Caki2 (cell line): ENCODE measurements at regions not wholly inside any gene's neighbourhood (a gene's known extent, or its start where the extent isn't known, plus 50 kb on each side); places are given as distances from the start of the nearest gene placed in this dataset.
"Not testable (repeated sequence)": the region's sequence is repeated elsewhere in the genome, so short reads cannot be mapped to it uniquely, and the experiment has no call there.

Experiments used
- DNase-seq: peaks from one replicate; pipeline ENCODE4 v3.0.0-alpha.2; 2015; ENCODE audit warnings: low read depth
- in situ Hi-C: cut with HindIII; loops from 2 replicates; pipeline ENCODE4 v1.10.0; 2016; ENCODE audit warnings: low sequenced_read_pairs, low pct_unique_long_range_greater_than_20kb, mixed read lengths

DNA sequence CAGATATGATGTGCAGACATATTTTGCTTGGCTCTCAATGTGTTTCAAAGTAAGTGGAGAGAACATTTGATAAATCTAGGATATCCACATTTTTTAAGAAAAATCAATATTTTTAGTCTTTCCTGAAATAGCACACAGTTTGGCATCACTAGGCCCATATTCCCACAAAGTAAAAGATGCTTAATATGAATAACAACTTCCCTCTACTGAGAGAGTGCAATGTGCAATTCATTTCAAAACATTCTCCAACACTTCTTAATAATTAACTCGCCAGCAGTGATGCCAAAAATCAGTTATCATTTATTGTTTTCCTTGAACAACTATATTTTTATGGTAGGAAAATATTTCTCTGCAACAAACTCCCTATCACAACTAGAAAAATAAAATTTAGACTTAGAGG is 800.2 kb upstream of the MBL2 start:
- no peak for DNase-seq
- in situ Hi-C loops, result no loop called here

DNA sequence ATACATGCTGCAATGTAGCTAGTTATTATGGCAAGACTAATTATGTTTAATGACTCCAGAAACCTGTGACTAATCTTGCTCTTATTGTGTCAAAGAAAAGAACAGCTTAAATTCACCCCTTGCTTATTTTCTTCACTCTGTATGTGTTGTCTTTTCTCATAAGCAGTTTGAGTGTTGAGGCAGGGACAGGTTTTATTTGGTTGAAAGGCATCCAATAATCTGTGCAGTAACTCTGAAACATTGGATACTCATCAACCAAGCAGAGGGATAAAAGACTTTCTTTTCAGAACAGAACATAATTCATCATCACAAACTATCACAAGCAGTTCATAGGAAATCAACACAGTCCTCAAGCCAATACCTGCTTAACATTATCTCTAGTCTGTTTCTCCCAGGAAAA is 797.6 kb upstream of the MBL2 start:
- no peak for DNase-seq
- in situ Hi-C loops, result no loop called here

DNA sequence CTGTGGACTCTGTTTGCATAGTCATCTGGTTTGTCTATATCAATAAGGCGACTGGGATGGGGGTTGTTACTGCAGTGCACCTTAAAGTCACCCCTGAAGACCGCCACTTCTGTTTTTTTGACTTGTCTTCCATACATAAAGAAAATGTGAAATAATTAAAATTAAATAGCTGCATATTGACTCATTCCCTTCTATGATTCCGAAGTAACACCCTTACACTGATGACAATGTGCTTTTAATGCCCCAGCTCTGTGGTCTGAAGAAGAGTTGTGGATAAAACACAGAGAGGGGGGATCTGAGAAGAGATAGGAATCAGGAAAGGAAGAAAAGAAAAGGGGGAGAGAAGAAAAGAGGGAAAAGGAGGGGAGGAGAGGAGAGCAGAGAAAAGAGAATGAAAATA is 796.9 kb upstream of the MBL2 start:
- in situ Hi-C loops, result no loop called here

DNA sequence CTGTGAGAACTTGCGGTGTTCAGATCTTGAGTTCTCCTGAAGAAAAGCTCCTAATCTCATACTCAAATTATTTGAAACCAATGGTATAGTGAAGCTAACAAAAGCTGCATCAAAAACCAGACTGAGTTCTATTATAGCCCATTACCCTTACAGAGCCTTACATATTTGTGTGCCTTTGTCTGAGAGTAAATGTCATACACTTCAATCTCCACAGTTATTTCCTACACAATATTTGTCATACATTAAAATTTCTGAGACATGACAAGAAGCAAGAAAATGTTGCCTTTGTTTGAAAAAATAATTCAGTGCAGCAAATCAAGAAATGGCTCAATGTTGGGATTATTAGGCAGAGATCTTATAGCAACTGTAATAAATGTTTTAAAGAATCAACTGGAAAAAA is 776.1 kb upstream of the MBL2 start:
- in situ Hi-C loops, result no loop called here
- no peak for DNase-seq

More for the DNA sequence above, 796.9 kb upstream of the MBL2 start:
- DNase-seq, result no peak

DNA sequence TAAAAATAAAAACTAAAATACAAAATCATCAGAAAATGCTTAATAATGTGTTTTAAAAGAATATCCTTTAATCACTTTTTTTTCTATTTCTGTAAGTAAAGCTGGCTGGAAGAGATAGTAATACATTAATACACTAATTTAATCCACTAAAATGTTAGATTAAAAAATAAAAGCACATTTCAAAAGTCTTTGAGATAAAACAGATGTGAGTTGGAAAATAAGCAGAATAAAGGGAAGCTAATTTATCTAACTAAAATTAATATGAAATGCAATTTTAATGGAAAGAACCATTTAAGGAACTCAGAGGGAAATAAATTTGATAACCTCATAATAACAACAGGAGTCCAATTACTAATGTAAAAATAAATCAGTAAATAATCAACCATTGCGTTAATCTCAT is 774.8 kb upstream of the MBL2 start:
- no peak for DNase-seq
- in situ Hi-C loops, result no loop called here

DNA sequence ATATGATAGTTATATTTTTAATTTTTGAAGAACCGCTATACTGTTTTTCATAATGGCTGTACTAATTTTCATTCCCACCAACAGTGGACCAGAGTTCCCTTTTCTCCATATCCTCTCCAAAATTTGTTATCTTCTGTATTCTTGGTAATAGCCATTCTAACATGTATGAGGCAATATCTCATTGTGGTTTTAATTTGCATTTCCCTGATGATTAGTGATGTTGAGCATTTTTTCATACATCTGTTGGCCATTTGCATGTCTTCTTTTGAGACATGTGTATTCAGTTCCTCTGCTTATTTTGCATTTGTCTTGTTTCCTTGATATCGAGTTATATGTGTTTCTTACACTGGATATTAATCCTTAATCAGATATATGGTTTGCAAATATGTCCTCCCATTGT is 770.8 kb upstream of the MBL2 start:
- in situ Hi-C loops, result no loop called here
- no peak for DNase-seq

DNA sequence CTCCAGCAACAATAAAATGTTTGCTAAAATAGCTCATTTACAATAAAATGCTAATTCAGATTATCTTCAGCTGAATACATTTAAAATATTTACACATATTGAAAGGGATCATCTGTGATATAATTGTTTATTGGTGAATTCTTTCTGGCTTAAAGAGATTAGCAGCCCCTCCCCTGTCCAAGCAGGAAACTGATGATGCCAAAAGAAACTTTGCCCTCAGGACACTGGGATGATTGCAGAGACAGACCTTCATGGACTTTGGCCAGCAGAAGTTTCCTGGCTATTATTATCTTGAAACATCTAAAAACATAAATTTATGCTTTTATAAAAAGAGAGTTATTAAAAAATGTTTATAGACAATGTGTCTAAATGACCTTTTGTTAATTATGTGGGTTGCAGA is 764.9 kb upstream of the MBL2 start:
- DNase-seq, result no peak
- in situ Hi-C loops, result no loop called here

DNA sequence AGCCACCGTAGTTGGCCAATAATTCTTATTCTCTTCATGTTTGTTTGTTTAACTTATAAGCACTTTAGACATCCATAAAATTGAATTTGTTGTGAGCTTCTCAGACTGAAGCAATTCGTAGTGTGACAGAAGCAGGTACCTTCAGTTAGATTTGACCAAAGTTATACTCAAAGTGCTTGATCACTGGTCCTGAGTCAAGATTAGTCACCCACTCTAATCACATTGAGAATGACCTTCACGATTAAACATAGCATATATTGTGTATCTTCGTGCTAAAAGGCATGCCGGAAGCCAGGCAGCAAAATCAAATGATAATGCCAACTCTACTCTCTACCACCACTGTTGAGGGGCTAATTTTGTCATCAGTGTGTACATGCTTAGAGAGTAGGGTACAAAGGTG is 763.7 kb upstream of the MBL2 start:
- DNase-seq, result no peak
- in situ Hi-C loops, result no loop called here

DNA sequence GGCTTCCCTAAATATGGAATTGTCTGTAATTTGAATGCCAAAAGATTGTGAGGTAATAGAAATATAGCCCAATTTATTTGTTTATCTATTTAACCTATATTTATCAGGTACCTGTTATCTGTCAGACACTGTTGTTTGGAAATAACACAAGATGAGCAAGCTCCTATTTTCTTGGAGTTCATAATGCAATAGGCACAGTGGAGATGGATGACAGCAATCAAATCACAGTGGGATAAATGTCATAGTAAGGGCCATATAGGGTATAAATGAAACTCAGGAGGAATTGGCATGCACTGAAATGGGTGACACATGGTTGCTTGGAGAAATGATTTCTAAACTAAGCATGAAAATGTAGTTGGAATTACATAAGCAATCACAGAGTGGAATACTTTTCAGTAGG is 761.8 kb upstream of the MBL2 start:
- no peak for DNase-seq
- in situ Hi-C loops, result no loop called here

DNA sequence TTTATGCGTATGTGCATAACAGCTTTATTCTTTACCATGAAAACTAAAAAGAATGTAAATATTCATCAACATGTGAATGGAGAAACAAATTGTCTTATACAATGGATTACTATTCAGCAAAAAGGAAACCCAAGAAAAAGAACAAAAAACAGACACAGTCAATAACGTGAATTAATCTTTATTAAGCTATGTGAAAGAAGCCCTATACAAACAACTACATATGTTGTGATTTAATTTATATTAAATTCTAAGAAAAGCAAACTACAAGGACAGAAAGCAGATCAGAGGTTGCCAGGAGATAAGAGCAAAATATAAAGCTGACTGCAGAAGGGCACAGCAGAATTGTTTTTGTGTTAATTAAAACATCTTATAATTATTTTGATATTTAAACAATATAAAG is 756.4 kb upstream of the MBL2 start:
- no peak for DNase-seq
- in situ Hi-C loops, result no loop called here

DNA sequence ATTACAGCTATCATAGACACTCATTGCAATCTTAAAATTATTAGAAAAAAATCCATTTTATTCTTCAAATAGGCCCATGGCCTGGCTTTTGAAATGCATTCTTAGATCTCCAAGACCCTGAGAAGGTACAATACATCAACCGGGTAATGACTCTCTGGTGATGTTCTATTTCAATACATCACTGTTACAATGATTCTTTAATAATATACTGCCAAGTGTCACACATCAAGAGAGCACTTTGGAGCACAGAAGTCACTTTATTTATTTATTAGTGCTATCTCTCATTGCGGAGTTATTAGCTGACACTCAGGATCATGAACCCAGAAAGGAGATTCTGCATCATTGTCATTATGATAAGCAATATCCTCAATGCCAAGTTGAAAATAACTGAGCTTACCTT is 748.5 kb upstream of the MBL2 start:
- in situ Hi-C loops, result no loop called here
- no peak for DNase-seq

DNA sequence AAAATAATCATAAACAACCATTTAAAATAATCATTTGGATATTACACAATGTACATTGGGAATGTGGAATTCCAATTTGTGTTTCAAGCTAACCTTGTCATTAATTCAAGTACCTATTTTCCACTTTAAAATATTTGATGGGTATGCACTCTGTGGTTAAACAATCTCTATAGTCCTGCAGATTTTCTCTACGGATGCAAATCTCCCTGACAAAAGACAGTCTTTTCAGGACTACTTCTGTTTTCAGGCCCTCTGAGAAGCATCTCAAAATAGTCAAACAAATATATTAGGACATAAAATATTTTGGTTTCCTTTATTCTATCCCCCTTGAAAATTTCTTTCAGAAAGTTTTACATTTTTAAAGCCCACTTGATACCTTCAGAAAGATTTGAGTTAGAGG is 735.6 kb upstream of the MBL2 start:
- in situ Hi-C loops, result no loop called here
- no peak for DNase-seq

DNA sequence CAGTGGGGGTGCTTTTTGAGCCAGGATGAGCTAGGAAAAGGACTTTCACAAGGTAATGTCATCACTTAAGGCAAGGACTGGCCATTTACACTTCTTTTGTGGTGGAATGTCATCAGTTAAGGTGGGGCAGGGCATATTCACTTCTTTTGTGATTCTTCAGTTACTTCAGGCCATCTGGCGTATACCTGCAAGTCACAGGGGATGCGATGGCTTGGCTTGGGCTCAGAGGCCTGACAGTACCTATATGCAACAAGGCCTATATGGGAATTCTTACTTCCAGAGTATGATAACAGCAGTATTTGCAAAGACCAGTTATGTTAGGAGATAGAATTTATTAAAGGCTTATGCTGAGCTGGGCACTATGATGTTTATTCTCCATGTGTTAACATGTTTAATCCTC is 731.9 kb upstream of the MBL2 start:
- DNase-seq, in situ Hi-C loops: not testable (repeated sequence)

DNA sequence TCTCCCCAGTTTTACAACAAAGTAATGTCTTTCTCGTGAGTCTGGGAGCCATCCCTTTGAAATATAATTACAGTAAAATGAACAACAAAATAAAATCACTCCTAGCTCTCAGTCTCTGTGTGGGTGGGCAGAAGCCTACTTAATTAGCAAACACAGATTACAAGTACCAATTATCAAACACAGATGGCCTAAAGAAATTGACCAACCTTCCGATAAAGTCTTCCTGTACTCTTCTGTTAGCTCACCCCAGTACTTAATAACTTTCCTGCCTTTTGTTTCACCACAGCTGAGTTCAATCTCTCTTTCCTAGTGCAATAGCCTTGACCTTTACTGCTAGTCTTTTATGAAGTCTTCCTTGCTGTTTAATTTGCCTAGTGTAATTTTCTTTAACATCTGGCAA is 719.2 kb upstream of the MBL2 start:
- DNase-seq, result no peak
- in situ Hi-C loops, result no loop called here

DNA sequence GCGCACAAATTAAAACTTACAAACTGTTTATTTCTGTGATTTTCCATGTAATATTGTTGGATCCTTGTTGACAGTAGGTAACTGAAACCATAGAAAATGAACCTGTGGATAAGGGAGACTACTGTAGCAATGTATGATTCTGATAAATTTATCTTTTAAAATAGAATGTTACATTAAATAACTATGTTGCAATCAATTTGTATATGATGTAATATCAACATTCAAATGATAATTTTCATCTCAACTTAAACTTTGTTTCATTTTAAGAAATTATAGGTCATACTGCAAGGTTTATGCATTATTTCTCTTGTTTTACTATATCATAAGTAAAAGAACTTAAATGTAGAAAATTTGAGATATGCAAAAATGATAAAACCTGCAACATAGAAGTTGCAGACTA is 718.0 kb upstream of the MBL2 start:
- in situ Hi-C loops, result no loop called here
- DNase-seq, result no peak

DNA sequence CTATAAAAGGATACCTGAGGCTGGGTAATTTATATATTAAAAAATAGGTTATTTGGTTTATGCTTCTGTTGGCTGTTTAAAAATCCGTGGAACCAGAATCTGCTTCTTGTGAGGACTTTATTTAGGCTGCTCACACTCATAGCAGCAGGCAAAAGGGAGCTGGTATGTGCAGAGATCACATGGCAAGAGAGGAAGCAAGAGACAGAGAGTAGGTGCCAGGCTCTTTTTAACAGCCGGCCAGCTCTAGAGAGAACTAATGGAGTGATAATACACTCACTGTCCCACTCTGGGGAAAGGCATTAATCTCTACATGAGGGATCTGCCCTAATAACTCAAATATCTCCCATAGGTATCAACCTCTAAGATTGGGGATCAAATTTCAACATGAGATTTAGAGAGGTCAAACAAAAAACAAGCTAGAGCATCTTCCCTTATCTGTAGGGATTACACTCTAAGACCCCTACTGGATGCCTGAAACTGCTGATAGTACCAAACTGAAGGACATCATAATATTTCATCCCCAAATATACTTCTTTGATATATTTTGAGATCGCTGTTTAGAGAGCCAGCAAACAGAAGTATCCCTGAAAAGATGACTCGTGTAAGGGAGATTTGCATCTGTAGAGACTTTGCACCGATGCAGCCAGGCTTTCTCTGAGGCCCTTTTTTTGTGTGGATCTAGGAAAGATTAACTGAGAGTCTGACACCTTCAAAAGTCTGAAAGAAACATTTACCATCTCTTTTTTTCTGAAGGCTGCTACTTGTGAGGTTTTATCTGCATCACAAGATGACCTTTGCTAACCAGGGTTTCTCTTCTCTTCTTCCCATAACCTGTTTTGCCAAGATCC is 717.0 kb upstream of the MBL2 start:
- in situ Hi-C loops, result no loop called here
- no peak for DNase-seq

DNA sequence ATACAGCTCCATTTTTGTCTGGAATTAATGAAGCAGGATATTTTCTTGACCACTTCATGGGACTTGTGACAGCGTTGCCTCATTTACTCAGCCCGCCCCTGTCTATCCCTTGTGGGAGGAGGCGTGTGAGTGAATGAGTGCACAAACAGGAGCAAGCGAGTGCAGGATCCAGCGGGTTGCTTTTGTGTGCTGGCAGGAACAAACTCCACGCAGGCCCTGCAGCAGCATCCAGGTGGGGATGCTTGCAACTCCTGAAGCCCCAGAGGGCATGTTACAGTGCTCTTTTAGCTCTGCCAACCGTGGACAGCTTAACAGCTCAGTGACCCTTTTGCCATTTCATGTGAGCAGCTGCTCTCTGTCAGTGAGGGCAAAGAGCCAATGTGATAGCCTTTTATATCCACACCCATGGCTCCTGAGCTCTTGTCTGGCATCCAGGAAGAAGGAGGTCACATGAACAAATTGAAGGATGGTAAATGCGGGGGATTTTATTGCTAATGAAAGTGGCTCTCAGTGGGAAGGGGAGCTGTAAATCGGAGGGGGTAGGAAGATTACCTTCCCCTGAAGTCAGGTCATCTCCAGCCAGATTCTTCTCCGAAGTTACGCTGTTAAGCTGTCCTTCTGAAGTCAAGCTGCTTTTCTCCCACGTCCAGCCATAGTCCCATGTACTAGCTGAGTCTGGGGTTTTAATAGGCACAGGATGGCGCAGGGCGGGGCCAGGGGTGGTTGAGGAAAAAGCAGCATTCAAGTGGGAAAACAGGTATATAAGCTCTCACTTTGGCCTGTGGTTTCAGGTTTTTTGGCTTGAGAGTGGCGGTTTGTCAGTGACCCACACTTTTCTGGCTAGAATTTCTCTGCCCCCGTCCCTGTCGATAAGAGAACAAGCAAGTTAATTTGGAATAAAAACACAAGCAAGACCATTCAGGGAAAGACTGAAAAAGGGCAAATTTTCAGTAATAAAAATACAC is 714.7 kb upstream of the MBL2 start:
- in situ Hi-C loops, result no loop called here
- no peak for DNase-seq

DNA sequence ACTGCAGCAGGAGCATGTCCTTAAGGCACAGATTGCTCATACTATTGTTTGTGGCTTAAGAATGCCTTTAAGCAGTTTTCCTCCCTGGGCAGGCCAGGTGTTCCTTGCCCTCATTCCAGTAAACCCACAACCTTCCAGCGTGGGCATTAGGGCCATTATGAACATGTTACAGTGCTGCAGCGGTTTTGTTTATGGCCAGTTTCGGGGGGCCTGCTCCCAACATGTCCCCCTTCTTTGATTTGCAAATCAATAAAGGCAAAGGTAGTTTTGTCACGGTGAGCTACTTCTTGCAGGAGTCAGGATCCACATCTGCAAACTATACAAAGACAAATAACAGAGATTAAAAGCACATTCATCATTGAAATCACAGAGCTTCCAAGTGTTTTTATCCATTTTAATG is 712.8 kb upstream of the MBL2 start:
- DNase-seq, in situ Hi-C loops: not testable (repeated sequence)

DNA sequence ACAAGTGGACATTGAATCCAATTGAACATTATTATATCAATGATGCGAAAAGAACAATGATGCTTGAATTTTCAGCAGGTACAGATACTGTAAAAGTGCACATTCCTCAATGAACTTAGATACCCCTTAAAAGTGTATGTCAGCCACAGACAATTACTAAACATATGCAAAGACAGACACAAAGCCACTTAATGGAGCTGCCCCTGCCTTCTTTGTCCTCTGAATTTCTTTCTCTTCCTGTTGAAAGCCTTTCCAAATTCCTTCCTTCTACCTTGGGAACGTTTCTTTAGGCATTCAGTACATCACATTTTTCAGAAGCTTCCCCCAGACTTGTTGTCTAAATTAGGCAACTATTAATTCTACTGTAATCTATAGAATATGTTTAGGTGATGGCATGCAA is 706.8 kb upstream of the MBL2 start:
- DNase-seq, result no peak
- in situ Hi-C loops, result no loop called here

DNA sequence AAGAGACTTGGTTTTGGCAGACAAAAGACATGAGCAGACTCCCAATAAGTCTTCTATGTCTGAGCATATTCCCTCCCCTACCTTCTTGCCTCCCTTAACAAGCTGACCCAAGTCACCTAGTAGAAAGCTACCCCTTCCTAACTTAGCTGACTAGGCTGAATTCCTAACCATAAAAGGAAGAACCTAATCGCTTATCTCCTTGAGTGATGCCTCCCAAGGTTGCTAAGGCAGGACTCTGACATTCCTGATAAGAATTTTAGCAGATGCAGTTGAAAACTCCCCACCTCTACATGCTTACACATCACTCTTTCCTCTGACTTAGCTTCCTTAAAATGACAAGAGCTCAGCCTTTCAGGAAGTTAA is 704.7 kb upstream of the MBL2 start:
- no peak for DNase-seq
- in situ Hi-C loops, result no loop called here
